ENCODE measurements at regions not wholly inside any gene's neighbourhood (a gene's known extent, or its start where the extent isn't known, plus 50 kb on each side); places are given as distances from the start of the nearest gene placed in this dataset.
"Not testable (repeated sequence)": the region's sequence is repeated elsewhere in the genome, so short reads cannot be mapped to it uniquely, and the experiment has no call there.

DNA sequence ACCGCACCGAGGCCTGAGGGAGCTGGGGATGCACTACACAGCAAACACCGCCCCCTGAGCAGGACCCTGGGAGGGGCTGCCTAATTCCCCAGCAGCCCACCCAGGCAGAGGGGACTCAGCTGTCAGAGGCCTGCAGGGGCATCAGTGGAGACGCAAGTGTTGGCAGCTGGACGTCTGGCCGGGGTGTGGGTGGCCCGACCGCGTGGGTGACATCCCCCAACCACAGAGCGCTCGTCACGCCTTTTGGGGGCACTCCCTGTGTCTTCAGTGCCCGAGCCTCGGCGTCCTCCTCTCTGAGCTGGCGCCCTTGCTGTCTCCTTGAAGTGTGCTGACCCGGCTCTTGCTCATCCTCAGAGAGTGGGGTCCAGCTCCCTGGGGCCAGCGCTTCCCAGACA, 150.2 kb downstream of the BRD1 start:
- peaks cover 8% of the 10 kb centered on the region for H3K27me3 Mint-ChIP-seq
- ATAC-seq (ENCODE audit: low read depth) = no peak
- no peaks in the 10 kb centered on the region for H3K9me3 Mint-ChIP-seq
- no peak overlapping the region for H3K4me3 Mint-ChIP-seq
- no peaks in the 10 kb centered on the region for H3K36me3 Mint-ChIP-seq
- DNase-seq (ENCODE audit: low spot score in 2 of 2) = no peak
- H3K4me1 Mint-ChIP-seq = no peaks in the 10 kb centered on the region
- no peak overlapping the region for H3K27ac Mint-ChIP-seq

DNA sequence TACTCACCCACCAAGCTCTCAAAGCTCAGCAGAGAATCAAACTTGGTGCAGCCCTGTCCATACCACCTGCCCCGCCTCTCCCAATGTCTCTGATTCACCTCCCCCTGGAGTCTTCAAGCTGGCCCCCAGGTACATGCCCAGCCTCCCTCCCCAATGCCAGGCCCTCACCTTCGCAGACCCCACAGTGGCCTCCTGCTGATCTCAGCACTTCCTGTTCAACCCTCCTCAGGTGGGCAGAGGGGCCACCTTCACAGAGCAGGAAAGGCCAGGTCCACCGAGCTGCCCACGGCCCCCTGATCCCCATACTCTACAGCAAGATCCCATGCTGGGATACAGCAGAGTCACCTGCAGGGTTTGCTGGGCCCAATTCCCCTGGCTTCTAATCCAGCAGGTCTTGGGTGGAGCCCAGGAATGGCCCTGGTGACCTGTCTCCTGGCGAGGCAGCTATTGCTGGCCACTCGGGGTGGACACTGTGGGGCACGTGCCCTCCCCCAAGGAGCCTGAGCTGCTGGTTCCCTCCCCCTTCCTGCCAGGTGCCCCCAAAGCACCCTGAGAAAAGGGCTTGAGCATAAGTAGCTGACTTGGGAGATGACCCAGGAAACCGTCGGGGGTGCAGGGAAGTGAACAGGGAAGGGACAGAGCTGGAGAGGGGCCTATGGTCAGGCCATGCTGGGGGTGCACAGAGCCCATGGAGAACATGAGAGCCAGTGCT, 150.7 kb downstream of the BRD1 start:
- ATAC-seq (ENCODE audit: low read depth) (no peak), DNase-seq (ENCODE audit: low spot score in 2 of 2) (no peak)
- Mint-ChIP-seq H3K36me3 (no peaks in the 10 kb centered on the region), H3K27me3 (peaks cover 9% of the 10 kb centered on the region), H3K9me3 (no peaks in the 10 kb centered on the region), H3K4me1 (no peaks in the 10 kb centered on the region), H3K27ac (no peak overlapping the region), H3K4me3 (no peak overlapping the region)

DNA sequence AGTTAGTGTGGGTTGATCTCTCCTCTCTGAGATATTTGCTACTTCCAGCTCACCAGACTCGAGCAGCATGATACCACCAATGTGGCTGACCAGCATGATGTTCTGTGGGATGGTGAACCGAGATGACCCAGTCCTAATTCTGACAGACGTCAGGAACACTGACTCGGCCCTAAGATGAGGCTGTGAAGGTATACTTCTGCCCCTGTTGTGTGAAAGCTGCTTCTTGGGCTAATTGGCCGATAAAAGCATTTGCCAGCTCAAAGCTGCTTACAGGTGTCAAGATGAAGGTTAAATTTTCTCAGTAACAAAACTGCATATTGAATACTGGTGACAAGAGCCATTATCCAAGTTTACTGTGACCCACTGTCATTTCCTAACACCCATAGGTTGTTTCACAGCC, 151.4 kb downstream of the BRD1 start:
- Mint-ChIP-seq H3K9me3 (no peaks in the 10 kb centered on the region), H3K27ac (no peak overlapping the region), H3K4me1 (peaks cover 5% of the 10 kb centered on the region), H3K27me3 (peaks cover 15% of the 10 kb centered on the region), H3K4me3 (no peak overlapping the region), H3K36me3 (no peaks in the 10 kb centered on the region)
- ATAC-seq (ENCODE audit: low read depth) = no peak
- no peak for DNase-seq (ENCODE audit: low spot score in 2 of 2)

DNA sequence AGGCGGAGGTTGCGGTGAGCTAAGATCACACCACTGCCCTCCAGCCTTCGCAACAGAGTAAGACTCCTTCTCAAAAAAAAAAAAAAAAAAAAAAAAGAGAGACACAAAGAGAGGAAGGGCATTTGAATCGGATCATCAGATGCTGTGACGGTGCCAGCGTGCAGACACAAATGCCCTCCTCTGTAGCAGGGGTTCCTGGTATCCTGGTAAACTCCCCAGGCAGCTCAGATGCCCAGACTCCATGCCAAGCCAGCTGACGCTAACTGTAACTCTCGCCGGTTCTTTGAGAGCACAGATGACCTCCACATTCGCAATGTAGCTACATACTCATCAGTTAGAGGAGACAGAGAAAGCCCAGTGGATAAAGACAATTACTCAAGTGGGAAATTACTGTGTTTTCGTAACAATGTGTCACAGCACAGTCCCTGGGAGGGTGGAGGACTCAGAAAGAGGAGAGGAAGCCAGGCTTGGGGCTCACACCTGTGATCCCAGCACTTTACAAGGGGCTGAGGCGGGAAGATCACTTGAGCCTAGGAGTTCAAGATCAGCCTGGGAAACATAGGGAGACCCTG, 153.1 kb downstream of the BRD1 start:
- Mint-ChIP-seq H3K27me3 (peaks cover 19% of the 10 kb centered on the region), H3K27ac (no peak overlapping the region), H3K4me3 (no peak overlapping the region), H3K4me1 (peaks cover 10% of the 10 kb centered on the region), H3K36me3 (no peaks in the 10 kb centered on the region), H3K9me3 (no peaks in the 10 kb centered on the region)
- ATAC-seq (ENCODE audit: low read depth) = no peak
- no peak for DNase-seq (ENCODE audit: low spot score in 2 of 2)

DNA sequence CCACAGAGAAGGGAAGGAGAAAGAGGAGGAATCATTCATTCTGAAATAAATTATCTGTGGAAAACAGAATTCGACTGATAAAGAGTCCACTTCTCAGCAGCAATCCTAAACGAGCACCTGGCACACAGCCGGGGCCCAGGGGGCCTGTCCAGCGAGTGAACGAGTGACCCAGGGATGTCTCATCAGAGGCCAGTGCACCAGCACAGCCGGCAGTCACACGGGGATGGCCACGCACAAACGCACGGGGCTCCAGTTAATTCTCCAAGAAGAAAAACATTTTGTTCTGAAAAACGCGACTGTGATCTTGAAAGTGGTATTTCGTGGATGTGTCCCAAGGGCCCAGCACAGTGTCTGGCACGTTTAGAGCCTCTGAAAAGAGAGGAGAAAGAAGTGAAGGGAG, 154.6 kb downstream of the BRD1 start:
- no peak overlapping the region for H3K27ac Mint-ChIP-seq
- peaks cover 20% of the 10 kb centered on the region for H3K27me3 Mint-ChIP-seq
- peaks cover 10% of the 10 kb centered on the region for H3K4me1 Mint-ChIP-seq
- peaks cover 2% of the 10 kb centered on the region for H3K36me3 Mint-ChIP-seq
- ATAC-seq (ENCODE audit: low read depth) (no peak), DNase-seq (ENCODE audit: low spot score in 2 of 2) (no peak)
- no peak overlapping the region for H3K4me3 Mint-ChIP-seq
- H3K9me3 Mint-ChIP-seq = peaks cover 3% of the 10 kb centered on the region

DNA sequence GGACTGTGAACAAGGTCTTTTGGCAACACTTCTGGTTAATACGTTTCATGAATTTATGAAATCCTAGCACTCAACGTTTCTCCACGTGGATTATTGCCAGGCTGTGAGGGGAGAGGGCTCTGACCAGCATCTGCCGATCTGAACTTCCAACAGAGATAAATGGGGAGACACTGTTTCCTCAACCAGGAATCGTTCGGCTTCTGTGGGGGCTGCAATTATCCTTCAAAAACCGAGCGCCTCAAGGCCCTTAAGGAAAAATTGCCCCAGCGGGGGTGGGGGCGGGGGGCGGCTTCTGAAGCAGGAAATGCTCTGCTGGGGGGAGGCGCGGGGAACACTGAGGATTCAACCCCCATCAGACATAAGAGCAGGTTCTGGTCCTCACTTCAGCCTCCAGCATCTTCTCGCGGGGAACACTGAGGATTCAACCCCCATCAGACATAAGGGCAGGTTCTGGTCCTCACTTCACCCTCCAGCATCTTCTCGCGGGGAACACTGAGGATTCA, 155.6 kb downstream of the BRD1 start:
- no peak for ATAC-seq (ENCODE audit: low read depth)
- Mint-ChIP-seq H3K27me3 (peaks cover 20% of the 10 kb centered on the region), H3K36me3 (peaks cover 2% of the 10 kb centered on the region), H3K9me3 (peaks cover 3% of the 10 kb centered on the region), H3K4me1 (peaks cover 11% of the 10 kb centered on the region), H3K27ac (no peak overlapping the region), H3K4me3 (no peak overlapping the region)
- no peak for DNase-seq (ENCODE audit: low spot score in 2 of 2)

DNA sequence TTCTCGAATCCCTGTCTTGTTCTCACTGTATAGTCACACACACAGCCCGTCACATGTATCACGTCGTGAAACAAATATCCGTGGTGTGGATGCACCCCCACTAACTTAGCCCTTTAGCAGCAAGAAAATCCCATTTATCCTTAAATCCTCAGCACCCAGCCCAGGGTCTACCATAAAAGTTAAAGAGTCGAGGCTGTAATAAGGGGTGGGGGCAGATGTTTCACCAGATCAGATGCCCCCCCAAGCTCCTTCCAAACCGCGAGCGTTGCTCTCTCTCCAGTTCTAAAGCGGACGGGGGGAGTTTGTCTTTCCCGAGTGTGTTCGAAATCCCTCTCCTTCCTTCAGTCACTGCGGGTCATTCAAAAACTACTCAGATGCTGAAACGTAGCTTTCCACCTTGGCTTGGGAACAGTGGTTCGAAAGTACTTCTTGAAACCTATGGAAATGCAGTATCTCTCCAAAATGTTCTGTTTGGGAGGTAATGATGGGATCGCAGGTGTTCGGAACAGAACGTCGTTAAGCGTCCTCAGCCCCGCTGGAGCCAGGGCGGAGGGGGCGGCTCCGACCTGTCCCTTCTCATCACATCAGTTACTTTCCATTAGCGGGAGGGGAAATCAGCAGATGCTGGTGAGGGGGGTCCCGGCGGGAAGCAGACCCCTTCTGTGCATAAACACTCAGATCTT, 156.2 kb downstream of the BRD1 start:
- peaks cover 3% of the 10 kb centered on the region for H3K9me3 Mint-ChIP-seq
- H3K27ac Mint-ChIP-seq = no peak overlapping the region
- H3K4me3 Mint-ChIP-seq = peak overlapping the region; percentile 75

DNA sequence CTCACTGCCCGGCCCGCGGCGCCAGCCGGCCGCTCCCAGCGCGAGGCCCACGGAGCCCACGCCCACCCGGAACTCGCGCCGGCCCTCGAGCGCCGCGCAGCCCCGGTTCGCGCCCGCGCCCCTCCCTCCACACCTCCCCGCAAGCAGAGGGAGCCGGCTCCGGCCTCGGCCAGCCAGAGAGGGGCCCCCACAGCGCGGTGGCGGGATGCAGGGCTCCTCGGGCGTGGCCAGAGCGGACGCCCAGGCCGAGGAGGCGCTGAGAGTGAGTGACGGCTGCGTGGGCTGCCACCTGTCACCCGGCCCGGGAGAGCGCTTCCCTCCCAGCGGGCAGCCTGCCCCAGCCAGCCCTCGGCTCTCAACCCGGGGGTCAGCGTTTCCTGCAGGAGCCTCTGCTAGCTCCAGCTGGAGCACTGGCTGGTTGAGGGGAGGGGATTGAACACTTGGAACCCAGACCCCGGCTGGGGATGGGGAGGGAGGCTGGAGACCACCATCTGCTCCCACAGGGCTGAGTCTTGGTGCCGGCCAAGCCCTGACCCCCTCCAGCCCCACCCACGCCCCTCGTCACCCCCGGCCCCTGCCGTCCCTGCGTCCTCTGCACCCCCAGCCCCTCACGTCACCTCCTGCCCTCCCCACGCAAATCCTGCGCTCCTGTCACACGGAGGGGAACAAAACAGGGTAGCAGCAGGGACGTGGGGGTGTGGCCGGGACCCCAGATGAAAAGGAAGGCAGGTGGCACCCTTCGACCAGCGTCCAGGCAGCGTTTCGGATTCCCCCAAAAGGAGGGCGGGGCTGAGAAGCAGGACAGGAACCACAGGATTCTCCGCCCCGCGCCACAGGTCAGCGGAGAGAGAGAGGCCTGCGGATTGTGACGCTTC, 157.0 kb downstream of the BRD1 start:
- peaks cover 18% of the 10 kb centered on the region for H3K4me1 Mint-ChIP-seq
- no peak overlapping the region for H3K27ac Mint-ChIP-seq
- DNase-seq (ENCODE audit: low spot score in 2 of 2) (peak in 1 of 2 donors; percentile 38), ATAC-seq (ENCODE audit: low read depth) (peak; percentile 70)
- peak overlapping the region; percentile 75 for H3K4me3 Mint-ChIP-seq
- H3K36me3 Mint-ChIP-seq = peaks cover 2% of the 10 kb centered on the region
- peaks cover 22% of the 10 kb centered on the region for H3K27me3 Mint-ChIP-seq
- peaks cover 3% of the 10 kb centered on the region for H3K9me3 Mint-ChIP-seq

More for the DNA sequence above, 156.2 kb downstream of the BRD1 start:
- Mint-ChIP-seq H3K4me1 (peaks cover 13% of the 10 kb centered on the region), H3K36me3 (peaks cover 2% of the 10 kb centered on the region), H3K27me3 (peaks cover 20% of the 10 kb centered on the region)
- ATAC-seq (ENCODE audit: low read depth) = no peak
- no peak for DNase-seq (ENCODE audit: low spot score in 2 of 2)

DNA sequence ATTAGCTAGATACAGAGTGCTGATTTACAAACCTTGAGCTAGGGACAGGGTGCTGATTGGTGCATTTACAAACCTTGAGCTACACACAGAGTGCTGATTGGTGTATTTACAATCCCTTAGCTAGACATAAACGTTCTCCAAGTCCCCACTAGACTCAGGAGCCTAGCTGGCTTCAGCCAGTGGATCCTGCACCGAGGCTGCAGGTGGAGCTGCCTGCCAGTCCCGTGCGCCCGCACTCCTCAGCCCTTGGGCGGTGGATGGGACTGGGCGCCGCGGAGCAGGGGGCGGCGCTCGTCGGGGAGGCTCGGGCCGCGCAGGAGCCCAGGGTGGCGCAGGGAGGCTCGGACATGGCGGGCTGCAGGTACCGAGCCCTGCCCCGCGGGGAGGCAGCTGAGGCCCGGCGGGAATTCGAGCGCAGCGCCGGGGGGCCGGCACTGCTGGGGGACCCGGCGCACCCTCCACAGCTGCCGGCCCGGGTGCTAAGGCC, 157.7 kb downstream of the BRD1 start:
- Mint-ChIP-seq H3K27me3 (peaks cover 18% of the 10 kb centered on the region), H3K4me1 (peaks cover 18% of the 10 kb centered on the region), H3K4me3 (peak overlapping the region; percentile 82)
- not testable (repeated sequence) for H3K9me3 Mint-ChIP-seq, H3K36me3 Mint-ChIP-seq, H3K27ac Mint-ChIP-seq
- peak in 1 of 2 donors; percentile 36 for DNase-seq (ENCODE audit: low spot score in 2 of 2)
- peak; percentile 39 for ATAC-seq (ENCODE audit: low read depth)

DNA sequence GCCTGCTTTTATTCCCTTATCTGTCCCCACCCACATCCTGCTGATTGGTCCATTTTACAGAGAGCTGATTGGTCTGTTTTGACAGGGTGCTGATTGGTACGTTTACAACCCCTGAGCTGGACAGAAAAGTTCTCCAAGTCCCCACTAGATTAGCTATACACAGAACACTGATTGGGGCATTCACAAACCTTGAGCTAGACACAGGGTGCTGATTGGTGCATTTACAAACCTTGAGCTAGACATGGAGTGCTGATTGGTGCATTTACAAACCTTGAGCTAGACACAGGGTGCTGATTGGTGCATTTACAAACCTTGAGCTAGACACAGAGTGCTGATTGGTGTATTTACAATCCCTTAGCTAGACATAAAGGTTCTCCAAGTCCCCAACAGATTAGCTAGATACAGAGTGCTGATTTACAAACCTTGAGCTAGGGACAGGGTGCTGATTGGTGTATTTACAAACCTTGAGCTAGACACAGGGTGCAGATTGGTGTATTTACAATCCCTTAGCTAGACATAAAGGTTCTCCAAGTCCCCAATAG, 158.2 kb downstream of the BRD1 start:
- not testable (repeated sequence) for ATAC-seq (ENCODE audit: low read depth); H3K9me3 Mint-ChIP-seq; DNase-seq (ENCODE audit: low spot score in 2 of 2); H3K27ac Mint-ChIP-seq; H3K36me3 Mint-ChIP-seq
- peaks cover 18% of the 10 kb centered on the region for H3K4me1 Mint-ChIP-seq
- peak overlapping the region; percentile 82 for H3K4me3 Mint-ChIP-seq
- peaks cover 18% of the 10 kb centered on the region for H3K27me3 Mint-ChIP-seq

DNA sequence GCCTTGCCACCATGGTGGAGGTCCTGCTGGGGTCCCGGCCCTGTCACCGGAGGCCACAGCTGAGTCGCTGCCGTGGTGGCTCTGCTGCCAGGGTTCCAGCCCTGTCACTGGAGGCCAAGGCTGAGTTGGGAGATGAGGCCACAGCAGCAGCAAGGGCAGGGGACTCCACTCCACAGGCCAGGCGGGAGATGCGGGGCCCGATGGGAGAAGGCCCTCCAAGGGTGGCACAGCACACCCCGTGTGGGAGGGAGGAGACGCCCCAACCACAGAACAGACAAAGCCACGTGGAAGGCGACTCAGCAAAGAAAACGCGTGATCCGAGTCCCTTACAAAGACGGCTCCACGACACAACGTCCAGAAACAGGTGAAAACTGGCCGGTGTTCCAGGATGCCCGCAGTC, 159.3 kb downstream of the BRD1 start:
- Mint-ChIP-seq H3K27ac (no peak overlapping the region), H3K4me3 (no peak overlapping the region), H3K27me3 (peaks cover 18% of the 10 kb centered on the region)

DNA sequence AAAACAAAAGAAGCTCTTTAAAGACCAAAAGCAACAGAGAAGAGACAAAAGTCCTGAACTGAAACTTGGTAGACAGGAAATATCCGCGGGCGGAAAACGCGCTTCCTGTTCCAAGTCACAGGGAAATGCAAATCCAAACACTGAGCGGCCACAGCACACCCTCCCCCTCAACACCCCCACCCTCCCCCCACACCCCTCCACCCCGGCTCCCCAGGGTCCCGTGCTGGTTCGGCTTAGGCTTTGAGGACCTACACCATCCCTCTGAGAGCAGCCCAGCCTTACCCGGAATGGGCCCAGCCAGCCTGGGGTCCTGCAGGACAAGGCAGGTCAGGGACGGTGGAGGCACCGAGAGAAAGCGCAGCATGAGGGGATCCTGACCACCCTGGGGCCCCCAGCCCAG, 160.4 kb downstream of the BRD1 start:
- H3K27me3 Mint-ChIP-seq = peaks cover 16% of the 10 kb centered on the region

More for the DNA sequence above, 159.3 kb downstream of the BRD1 start:
- no peak for DNase-seq (ENCODE audit: low spot score in 2 of 2)
- Mint-ChIP-seq H3K9me3 (peaks cover 3% of the 10 kb centered on the region), H3K36me3 (peaks cover 2% of the 10 kb centered on the region), H3K4me1 (peaks cover 18% of the 10 kb centered on the region)
- no peak for ATAC-seq (ENCODE audit: low read depth)

DNA sequence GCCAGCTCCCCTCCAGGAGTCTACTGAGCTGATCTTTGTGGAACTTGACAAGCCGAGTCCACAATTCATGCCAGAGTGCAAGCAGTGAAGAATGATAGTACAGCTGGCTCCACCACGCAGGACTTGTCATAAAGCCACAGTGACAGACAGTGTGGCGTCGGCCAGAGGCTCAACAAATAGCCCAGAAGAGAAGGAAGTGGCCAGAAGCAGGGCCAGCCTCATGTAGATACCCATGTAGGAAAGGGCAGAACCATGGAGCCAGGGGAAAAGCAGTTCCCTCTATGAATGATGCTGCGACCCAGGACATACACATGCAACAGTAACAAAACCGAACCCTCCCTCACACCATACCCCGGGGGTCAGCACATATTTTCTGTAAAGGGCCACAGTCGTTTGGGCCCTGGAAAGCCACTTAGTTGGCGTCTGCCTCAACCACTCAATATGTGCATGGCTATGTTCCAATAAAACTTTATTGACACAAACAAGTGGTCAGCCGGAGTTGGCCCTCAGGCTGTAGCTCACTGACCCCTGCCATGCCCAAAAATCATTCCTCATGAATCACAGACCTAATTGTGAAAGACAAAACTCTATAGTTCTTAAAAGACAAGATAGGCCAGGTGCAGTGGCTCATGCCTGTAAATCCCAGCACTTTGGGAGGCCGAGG, 161.4 kb downstream of the BRD1 start:
- Mint-ChIP-seq H3K36me3 (peaks cover 2% of the 10 kb centered on the region), H3K4me1 (peaks cover 16% of the 10 kb centered on the region), H3K27me3 (peaks cover 10% of the 10 kb centered on the region), H3K4me3 (no peak overlapping the region), H3K9me3 (peaks cover 3% of the 10 kb centered on the region), H3K27ac (no peak overlapping the region)
- DNase-seq (ENCODE audit: low spot score in 2 of 2) = no peak
- ATAC-seq (ENCODE audit: low read depth) = no peak

More for the DNA sequence above, 160.4 kb downstream of the BRD1 start:
- H3K4me3 Mint-ChIP-seq = no peak overlapping the region
- DNase-seq (ENCODE audit: low spot score in 2 of 2) (no peak), ATAC-seq (ENCODE audit: low read depth) (peak; percentile 37)
- H3K4me1 Mint-ChIP-seq = peaks cover 18% of the 10 kb centered on the region
- peaks cover 3% of the 10 kb centered on the region for H3K9me3 Mint-ChIP-seq
- no peak overlapping the region for H3K27ac Mint-ChIP-seq
- H3K36me3 Mint-ChIP-seq = peaks cover 2% of the 10 kb centered on the region
